ENCODE measurements at regions not wholly inside any gene's neighbourhood (a gene's known extent, or its start where the extent isn't known, plus 50 kb on each side); places are given as distances from the start of the nearest gene placed in this dataset.

DNA sequence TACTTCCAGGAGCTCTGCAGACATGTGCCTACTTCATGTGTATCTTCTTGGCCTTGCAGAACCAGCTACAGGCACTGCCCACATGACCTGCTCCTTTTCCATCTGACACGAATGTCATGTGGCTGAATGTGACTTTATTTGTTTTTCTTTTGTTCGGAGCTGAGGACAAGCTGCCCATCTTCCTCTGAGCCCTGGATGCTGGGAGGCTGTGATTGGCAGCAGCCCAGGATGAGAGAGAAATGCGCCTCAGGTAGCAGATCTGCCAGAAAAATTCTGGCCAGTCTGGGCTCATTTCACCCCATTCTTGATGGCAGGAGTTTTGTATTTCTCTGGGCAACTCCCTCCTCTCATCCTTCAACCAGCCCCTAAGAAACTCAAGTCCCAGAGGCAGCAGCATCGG, 372.0 kb downstream of the RPS6KC1 start:
- H2AFZ ChIP-seq (ENCODE audit: low read length), result no peak overlapping the region
- TF ChIP-seq EZH2 (IDR thresholded peaks at IDR 0.05; ENCODE audit: borderline replicate concordance, low read length), result no peak
- TF ChIP-seq, protein P1, sequence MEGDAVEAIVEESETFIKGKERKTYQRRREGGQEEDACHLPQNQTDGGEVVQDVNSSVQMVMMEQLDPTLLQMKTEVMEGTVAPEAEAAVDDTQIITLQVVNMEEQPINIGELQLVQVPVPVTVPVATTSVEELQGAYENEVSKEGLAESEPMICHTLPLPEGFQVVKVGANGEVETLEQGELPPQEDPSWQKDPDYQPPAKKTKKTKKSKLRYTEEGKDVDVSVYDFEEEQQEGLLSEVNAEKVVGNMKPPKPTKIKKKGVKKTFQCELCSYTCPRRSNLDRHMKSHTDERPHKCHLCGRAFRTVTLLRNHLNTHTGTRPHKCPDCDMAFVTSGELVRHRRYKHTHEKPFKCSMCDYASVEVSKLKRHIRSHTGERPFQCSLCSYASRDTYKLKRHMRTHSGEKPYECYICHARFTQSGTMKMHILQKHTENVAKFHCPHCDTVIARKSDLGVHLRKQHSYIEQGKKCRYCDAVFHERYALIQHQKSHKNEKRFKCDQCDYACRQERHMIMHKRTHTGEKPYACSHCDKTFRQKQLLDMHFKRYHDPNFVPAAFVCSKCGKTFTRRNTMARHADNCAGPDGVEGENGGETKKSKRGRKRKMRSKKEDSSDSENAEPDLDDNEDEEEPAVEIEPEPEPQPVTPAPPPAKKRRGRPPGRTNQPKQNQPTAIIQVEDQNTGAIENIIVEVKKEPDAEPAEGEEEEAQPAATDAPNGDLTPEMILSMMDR (IDR thresholded peaks at IDR 0.05; ENCODE audit: low read length), result no peak
- H3K9me2 ChIP-seq (ENCODE audit: low read depth, low read length), result no peaks in the 10 kb centered on the region
- H3K4me1 ChIP-seq (ENCODE audit: insufficient read depth, low read length, severe bottlenecking), result no peaks in the 10 kb centered on the region
- H3K27ac ChIP-seq (ENCODE audit: low read depth, low read length, poor library complexity, severe bottlenecking), result no peak overlapping the region
- no peaks in the 10 kb centered on the region for H3K9me3 ChIP-seq (ENCODE audit: low read length)
- no peaks in the 10 kb centered on the region for H3K27me3 ChIP-seq (ENCODE audit: insufficient read depth, low read length)
- no peak overlapping the region for H3K4me2 ChIP-seq (ENCODE audit: low read length)
- no peaks in the 10 kb centered on the region for H3K79me2 ChIP-seq (ENCODE audit: insufficient read depth, low read length)
- H3K9ac ChIP-seq (ENCODE audit: low read length), result no peak overlapping the region
- H3K4me3 ChIP-seq (ENCODE audit: low read depth, low read length, poor library complexity, severe bottlenecking), result no peak overlapping the region
- no peaks in the 10 kb centered on the region for H3K36me3 ChIP-seq (ENCODE audit: insufficient read depth, low read length)
- H3F3A ChIP-seq (ENCODE audit: insufficient read depth, low read length), result no peaks in the 10 kb centered on the region
- H4K20me1 ChIP-seq (ENCODE audit: insufficient read depth, low read length), result no peaks in the 10 kb centered on the region

DNA sequence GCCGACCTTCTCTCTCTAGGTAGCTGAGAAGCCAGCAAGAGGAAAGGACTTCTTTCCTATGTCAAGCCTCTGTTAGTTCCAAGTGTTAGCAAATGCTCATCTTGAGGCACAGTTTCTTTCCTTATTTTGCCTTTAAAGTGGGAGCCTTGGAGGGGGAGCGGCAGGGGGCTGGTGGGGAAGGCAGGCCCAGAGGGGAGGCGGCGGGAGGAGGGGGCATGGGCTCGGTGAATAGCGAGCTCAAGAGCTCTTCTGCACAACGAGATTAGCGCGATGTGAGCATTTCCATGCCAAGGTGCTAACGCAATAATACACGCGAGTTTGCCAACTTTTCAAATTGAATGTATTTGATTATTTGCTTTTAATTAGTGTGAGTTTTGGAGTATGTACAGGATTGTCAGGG, 372.6 kb downstream of the RPS6KC1 start:
- H3K4me1 ChIP-seq (ENCODE audit: insufficient read depth, low read length, severe bottlenecking), result no peaks in the 10 kb centered on the region
- no peaks in the 10 kb centered on the region for H3F3A ChIP-seq (ENCODE audit: insufficient read depth, low read length)
- no peaks in the 10 kb centered on the region for H3K27me3 ChIP-seq (ENCODE audit: insufficient read depth, low read length)
- H3K36me3 ChIP-seq (ENCODE audit: insufficient read depth, low read length), result no peaks in the 10 kb centered on the region
- H3K9ac ChIP-seq (ENCODE audit: low read length), result no peak overlapping the region
- TF ChIP-seq, protein P1 (IDR thresholded peaks at IDR 0.05; ENCODE audit: low read length), result no peak
- TF ChIP-seq EZH2 (IDR thresholded peaks at IDR 0.05; ENCODE audit: borderline replicate concordance, low read length), result no peak
- no peak overlapping the region for H3K4me2 ChIP-seq (ENCODE audit: low read length)
- no peak overlapping the region for H3K4me3 ChIP-seq (ENCODE audit: low read depth, low read length, poor library complexity, severe bottlenecking)
- H3K9me2 ChIP-seq (ENCODE audit: low read depth, low read length), result no peaks in the 10 kb centered on the region
- H3K9me3 ChIP-seq (ENCODE audit: low read length), result no peaks in the 10 kb centered on the region
- no peak overlapping the region for H3K27ac ChIP-seq (ENCODE audit: low read depth, low read length, poor library complexity, severe bottlenecking)
- H4K20me1 ChIP-seq (ENCODE audit: insufficient read depth, low read length), result no peaks in the 10 kb centered on the region
- H2AFZ ChIP-seq (ENCODE audit: low read length), result no peak overlapping the region
- no peaks in the 10 kb centered on the region for H3K79me2 ChIP-seq (ENCODE audit: insufficient read depth, low read length)

- Histone ChIP-seq H3K4me1 (ENCODE audit: insufficient read depth, low read length, severe bottlenecking) (no peaks in the 10 kb centered on the region), H2AFZ (ENCODE audit: low read length) (no peak overlapping the region), H4K20me1 (ENCODE audit: insufficient read depth, low read length) (no peaks in the 10 kb centered on the region), H3K9me3 (ENCODE audit: low read length) (no peaks in the 10 kb centered on the region), H3K36me3 (ENCODE audit: insufficient read depth, low read length) (no peaks in the 10 kb centered on the region), H3K9ac (ENCODE audit: low read length) (no peak overlapping the region), H3K9me2 (ENCODE audit: low read depth, low read length) (no peaks in the 10 kb centered on the region), H3F3A (ENCODE audit: insufficient read depth, low read length) (no peaks in the 10 kb centered on the region), H3K27me3 (ENCODE audit: insufficient read depth, low read length) (no peaks in the 10 kb centered on the region), H3K4me2 (ENCODE audit: low read length) (no peak overlapping the region), H3K27ac (ENCODE audit: low read depth, low read length, poor library complexity, severe bottlenecking) (no peak overlapping the region), H3K4me3 (ENCODE audit: low read depth, low read length, poor library complexity, severe bottlenecking) (no peak overlapping the region), H3K79me2 (ENCODE audit: insufficient read depth, low read length) (no peaks in the 10 kb centered on the region)
- TF ChIP-seq, protein P1 (IDR thresholded peaks at IDR 0.05; ENCODE audit: low read length), result no peak
- TF ChIP-seq EZH2 (IDR thresholded peaks at IDR 0.05; ENCODE audit: borderline replicate concordance, low read length), result no peak
Observed at GRCh38 chr1:213425376-213426030, 374.5 kb downstream of the RPS6KC1 start.

Measured in OCI-LY1 (cell line).